Activated CD8-positive, alpha-beta T cell treated with anti-CD3 and anti-CD28 coated beads for 36 hours (primary cell): ENCODE measurements at regions not wholly inside any gene's neighbourhood (a gene's known extent, or its start where the extent isn't known, plus 50 kb on each side); places are given as distances from the start of the nearest gene placed in this dataset.

Experiments
- ATAC-seq: fragments of 200-7000 bp; cut with Tn5 transposase; one replicate; pipeline ENCODE4 v1.10.0; 2021; ENCODE audit warnings: mild to moderate bottlenecking, moderate library complexity
- CTCF ChIA-PET: fragments of 350-600 bp; sonication (Branson Sonifier 250); formaldehyde crosslinking; loops from one replicate; lab custom pipeline; 2021; ENCODE audit warnings: antibody characterized with exemption; lab: Charles Lee
- POLR2A ChIA-PET: fragments of 350-600 bp; sonication (Branson Sonifier 250); formaldehyde crosslinking; loops from one replicate; lab custom pipeline; 2021; ENCODE audit warnings: antibody characterized with exemption; lab: Charles Lee
- DNase-seq: peaks from one replicate; pipeline ENCODE4 v3.0.0-alpha.2; 2020
- H3K27ac Mint-ChIP-seq: one replicate; pipeline ENCODE4 v1.8.0; 2021; ENCODE audit warnings: mild to moderate bottlenecking, mixed read lengths
- H3K27me3 Mint-ChIP-seq: one replicate; pipeline ENCODE4 v1.8.0; 2021; ENCODE audit warnings: mixed read lengths
- H3K36me3 Mint-ChIP-seq: one replicate; pipeline ENCODE4 v1.8.0; 2021; ENCODE audit warnings: low read depth, mixed read lengths
- H3K4me1 Mint-ChIP-seq: one replicate; pipeline ENCODE4 v1.8.0; 2021; ENCODE audit warnings: low read depth, mixed read lengths
- H3K4me3 Mint-ChIP-seq: one replicate; pipeline ENCODE4 v1.8.0; 2021; ENCODE audit warnings: mild to moderate bottlenecking, moderate library complexity, mixed read lengths
- H3K9me3 Mint-ChIP-seq: one replicate; pipeline ENCODE4 v1.8.0; 2021; ENCODE audit warnings: mixed read lengths
- CTCF ChIP-seq: fragments of 200-600 bp; IDR thresholded peaks from one replicate; pipeline ENCODE4 v1.8.0; 2022; ENCODE audit warnings: antibody characterized with exemption, mild to moderate bottlenecking
- intact Hi-C: fragments of 100-400 bp; cut with micrococcal nuclease; formaldehyde crosslinking; loops from one replicate; pipeline ENCODE4 v1.10.0; 2022

GRCh38 chr12:107494331-107494730 is 191.3 kb upstream of the PWP1 start:
- ChIA-PET POLR2A (no interaction called here), CTCF (interaction anchor here (0.8 to 1.5 kb wide), 2 partner anchors 89 to 113 kb away, joined by 3 to 5 read pairs; no protein-coding TSS in a partner anchor)
- Mint-ChIP-seq H3K4me1 (peaks cover 20% of the 10 kb centered on the region), H3K27ac (no peak overlapping the region), H3K36me3 (peaks cover 8% of the 10 kb centered on the region), H3K9me3 (no peaks in the 10 kb centered on the region), H3K4me3 (no peak overlapping the region), H3K27me3 (no peaks in the 10 kb centered on the region)
- intact Hi-C loops: no loop called here
- DNase-seq (no peak), ATAC-seq (no peak)
- no peak for TF ChIP-seq CTCF

GRCh38 chr12:107495604-107496003 is 190.0 kb upstream of the PWP1 start:
- no peak for TF ChIP-seq CTCF
- ChIA-PET POLR2A (no interaction called here), CTCF (no interaction called here)
- Mint-ChIP-seq H3K36me3 (peaks cover 8% of the 10 kb centered on the region), H3K4me1 (peaks cover 20% of the 10 kb centered on the region), H3K27ac (no peak overlapping the region), H3K4me3 (no peak overlapping the region), H3K9me3 (no peaks in the 10 kb centered on the region), H3K27me3 (no peaks in the 10 kb centered on the region)
- ATAC-seq: no peak
- intact Hi-C loops: no loop called here
- no peak for DNase-seq

GRCh38 chr12:107497231-107497630 is 188.4 kb upstream of the PWP1 start:
- TF ChIP-seq CTCF: no peak
- DNase-seq (no peak), ATAC-seq (no peak)
- CTCF ChIA-PET: no interaction called here
- no peak overlapping the region for H3K27ac Mint-ChIP-seq
- H3K4me3 Mint-ChIP-seq: no peak overlapping the region
- no peaks in the 10 kb centered on the region for H3K9me3 Mint-ChIP-seq
- no peaks in the 10 kb centered on the region for H3K27me3 Mint-ChIP-seq
- POLR2A ChIA-PET: no interaction called here
- H3K4me1 Mint-ChIP-seq: peaks cover 18% of the 10 kb centered on the region
- intact Hi-C loops: no loop called here
- peaks cover 8% of the 10 kb centered on the region for H3K36me3 Mint-ChIP-seq

- no peak for TF ChIP-seq CTCF
- no peak overlapping the region for H3K4me3 Mint-ChIP-seq
- H3K27ac Mint-ChIP-seq: no peak overlapping the region
- no peak for ATAC-seq
- intact Hi-C loops: no loop called here
- POLR2A ChIA-PET: no interaction called here
- CTCF ChIA-PET: no interaction called here
- no peaks in the 10 kb centered on the region for H3K9me3 Mint-ChIP-seq
- H3K4me1 Mint-ChIP-seq: peaks cover 8% of the 10 kb centered on the region
- DNase-seq: no peak
- peaks cover 8% of the 10 kb centered on the region for H3K36me3 Mint-ChIP-seq
- no peaks in the 10 kb centered on the region for H3K27me3 Mint-ChIP-seq
Measured at GRCh38 chr12:107500307-107500706, 185.3 kb upstream of the PWP1 start.

- H3K9me3 Mint-ChIP-seq: no peaks in the 10 kb centered on the region
- H3K36me3 Mint-ChIP-seq: peaks cover 8% of the 10 kb centered on the region
- peak; percentile 27 for ATAC-seq
Measured at GRCh38 chr12:107501681-107502080, 183.9 kb upstream of the PWP1 start.

More at GRCh38 chr12:107501681-107502080, 183.9 kb upstream of the PWP1 start:
- ChIA-PET POLR2A (no interaction called here), CTCF (no interaction called here)
- no peak for TF ChIP-seq CTCF
- Mint-ChIP-seq H3K4me3 (no peak overlapping the region), H3K27me3 (no peaks in the 10 kb centered on the region), H3K27ac (no peak overlapping the region), H3K4me1 (peaks cover 8% of the 10 kb centered on the region)
- intact Hi-C loops: no loop called here
- DNase-seq: no peak
